Epidermal melanocyte (primary cell): ENCODE measurements at regions not wholly inside any gene's neighbourhood (a gene's known extent, or its start where the extent isn't known, plus 50 kb on each side); places are given as distances from the start of the nearest gene placed in this dataset.

Experiments used
- DNase-seq: peaks from one replicate; pipeline ENCODE4 v3.0.0; 2011; ENCODE audit warnings: low spot score; ENCODE audit not compliant: insufficient read length

- no peak for DNase-seq
These were observed 123.1 kb downstream of the ZNF664 start for GRCh38 chr12:124096109-124096508.

- no peak for DNase-seq
These were observed 123.9 kb downstream of the ZNF664 start for GRCh38 chr12:124096869-124097434.

GRCh38 chr12:124097701-124098100 is 124.7 kb downstream of the ZNF664 start:
- DNase-seq, result no peak

GRCh38 chr12:124098101-124098757 is 125.2 kb downstream of the ZNF664 start:
- DNase-seq, result no peak

GRCh38 chr12:124098887-124099286 is 125.9 kb downstream of the ZNF664 start:
- peak; percentile 87 for DNase-seq

GRCh38 chr12:124099661-124100060 is 126.6 kb downstream of the ZNF664 start:
- DNase-seq, result no peak

GRCh38 chr12:124100572-124101178 is 127.7 kb downstream of the ZNF664 start:
- no peak for DNase-seq

- DNase-seq, result no peak
These were observed 132.5 kb downstream of the ZNF664 start for GRCh38 chr12:124105546-124105945.

- no peak for DNase-seq
These were observed 134.3 kb downstream of the ZNF664 start for GRCh38 chr12:124107351-124107750.

GRCh38 chr12:124109760-124110159 is 136.7 kb downstream of the ZNF664 start:
- no peak for DNase-seq

- no peak for DNase-seq
These were observed 137.4 kb downstream of the ZNF664 start for GRCh38 chr12:124110372-124110883.

- no peak for DNase-seq
These were observed 138.0 kb downstream of the ZNF664 start for GRCh38 chr12:124111006-124111405.

GRCh38 chr12:124114316-124114715 is 141.3 kb downstream of the ZNF664 start:
- no peak for DNase-seq

GRCh38 chr12:124115496-124115895 is 142.5 kb downstream of the ZNF664 start:
- DNase-seq, result no peak

- no peak for DNase-seq
These were observed 143.1 kb downstream of the ZNF664 start for GRCh38 chr12:124115976-124116690.

- no peak for DNase-seq
These were observed 147.7 kb downstream of the ZNF664 start for GRCh38 chr12:124120739-124121138.

- DNase-seq, result no peak
These were observed 149.7 kb downstream of the ZNF664 start for GRCh38 chr12:124122722-124123121.

- no peak for DNase-seq
These were observed 150.4 kb downstream of the ZNF664 start for GRCh38 chr12:124123296-124124000.

- no peak for DNase-seq
These were observed 152.3 kb downstream of the ZNF664 start for GRCh38 chr12:124125203-124125871.

- DNase-seq, result no peak
These were observed 154.1 kb downstream of the ZNF664 start for GRCh38 chr12:124126950-124127655.
